ENCODE measurements at regions not wholly inside any gene's neighbourhood (a gene's known extent, or its start where the extent isn't known, plus 50 kb on each side); places are given as distances from the start of the nearest gene placed in this dataset.

GRCh38 chr21:43273708-43274021 is 104.9 kb downstream of the CRYAA start:
- Histone ChIP-seq H4K91ac (replicated peaks; ENCODE audit: insufficient read length, low read length) (no peak overlapping the region), H3K4me2 (ENCODE audit: insufficient read depth in 1 of 2, low read depth in 2 of 2, low read length in 2 of 2) (no peak overlapping the region), H4K20me1 (replicated peaks in 1 of 2; ENCODE audit: control insufficient read depth in 1 of 2, insufficient read depth in 2 of 2, low read length in 2 of 2) (no peaks in the 10 kb centered on the region), H3K14ac (ENCODE audit: insufficient read length) (no peak overlapping the region), H4K8ac (ENCODE audit: extremely low read depth, insufficient read depth, low read length) (no peak overlapping the region), H3K9me3 (ENCODE audit: insufficient read depth in 2 of 2, low read depth in 1 of 2, low read length in 1 of 2) (no peaks in the 10 kb centered on the region), H2BK5ac (ENCODE audit: low read depth, low read length) (no peak overlapping the region; the same call in 1 of the 2 replicates), H2BK120ac (replicated peaks; ENCODE audit: low read depth, low read length) (no peak overlapping the region), H3K18ac (ENCODE audit: extremely low read depth, low read length) (no peak overlapping the region), H3K27ac (ENCODE audit: low read depth, low read length) (no peak overlapping the region), H3K9ac (replicated peaks in 1 of 4; ENCODE audit: extremely low read depth in 1 of 4, low read depth in 3 of 4, low read length in 3 of 4) (no peak overlapping the region), H3K4ac (replicated peaks; ENCODE audit: insufficient read length, low read depth, low read length) (no peak overlapping the region), H3K79me1 (ENCODE audit: low read depth, low read length) (no peaks in the 10 kb centered on the region), H3K23me2 (ENCODE audit: low read depth, low read length) (no peaks in the 10 kb centered on the region), H2BK12ac (ENCODE audit: low read depth, low read length) (no peak overlapping the region), H3K4me1 (replicated peaks in 1 of 4; ENCODE audit: control insufficient read depth in 3 of 4, insufficient read depth in 4 of 4, low read length in 3 of 4) (peaks cover 0 to 16% (median 12%) of the 10 kb centered on the region in 4 experiments; a peak in 6 of 7 replicates), H3K56ac (replicated peaks; ENCODE audit: insufficient read length, low read depth, low read length) (no peak overlapping the region), H4K5ac (ENCODE audit: insufficient read length, low read depth, low read length) (no peak overlapping the region), H3K4me3 (ENCODE audit: extremely low read depth in 1 of 4, insufficient read depth in 2 of 4, low read depth in 3 of 4, low read length in 4 of 4) (no peak overlapping the region), H2AFZ (ENCODE audit: low read length) (no peak overlapping the region), H3K27me3 (replicated peaks in 1 of 4; ENCODE audit: control insufficient read depth in 3 of 4, extremely low read depth in 1 of 4, insufficient read depth in 3 of 4, low read length in 3 of 4) (no peaks in the 10 kb centered on the region), H2BK20ac (ENCODE audit: low read length) (no peak overlapping the region), H2BK15ac (ENCODE audit: low read length) (no peak overlapping the region), H3K36me3 (ENCODE audit: control insufficient read depth in 2 of 4, insufficient read depth in 4 of 4, low read length in 3 of 4) (no peaks in the 10 kb centered on the region), H2AK5ac (ENCODE audit: low read depth, low read length) (no peak overlapping the region), H3K23ac (ENCODE audit: insufficient read length) (no peak overlapping the region), H3K79me2 (ENCODE audit: control insufficient read depth in 1 of 2, insufficient read depth in 2 of 2, low read length in 2 of 2) (no peaks in the 10 kb centered on the region)
- ChIA-PET POLR2A (ENCODE audit: partially characterized antibody) (no interaction called here), CTCF (ENCODE audit: partially characterized antibody) (interaction anchor here (1.1 to 1.3 kb wide), 4 partner anchors 17 to 63 kb away, joined by 3 to 4 read pairs (median 4); no protein-coding TSS in a partner anchor)
- WGBS, 2 experiments (ENCODE audit: extremely low coverage in 1 of 2, insufficient coverage in 1 of 2, insufficient read length in 1 of 2, insufficient replicate concordance in 2 of 2, low coverage in 1 of 2, low lambda C conversion rate in 2 of 2, missing lambda C conversion rate in 1 of 2): 82% methylated on average over 5 of the region's 9 CpGs; no CpG with 5 or more reads in 1 of the 2 experiments
- FAIRE-seq (no peak), DNase-seq (ENCODE audit: low read depth in 1 of 2, low spot score in 2 of 2) (no peak)
- TF ChIP-seq SP2 (IDR thresholded peaks at IDR 0.05; ENCODE audit: low read length): no peak

All from H1 (cell line).